MCF 10A (cell line): ENCODE measurements at regions not wholly inside any gene's neighbourhood (a gene's known extent, or its start where the extent isn't known, plus 50 kb on each side); places are given as distances from the start of the nearest gene placed in this dataset.
"Not testable (repeated sequence)": the region's sequence is repeated elsewhere in the genome, so short reads cannot be mapped to it uniquely, and the experiment has no call there.

Experiments
- BruUV-seq: library from RNA; stranded (reverse); fragments of 400-500 nt; replicated peaks from 2 replicates; lab custom pipeline; 2021; lab: Mats Ljungman, UMichigan
- CTCF ChIA-PET: fragments of 300-600 bp; sonication (Branson Sonifier 250); formaldehyde crosslinking; extraction: SDS; loops from one replicate; lab custom pipeline; 2021; ENCODE audit warnings: antibody characterized with exemption, inconsistent platforms; lab: Yijun Ruan, JAX
- POLR2A ChIA-PET: fragments of 300-600, 350-650 bp; sonication (Branson Sonifier 250); formaldehyde crosslinking; extraction: SDS; loops from one replicate; lab custom pipeline; 2020; ENCODE audit warnings: antibody characterized with exemption, inconsistent platforms; lab: Yijun Ruan, JAX
- DNase-seq: peaks from one replicate; pipeline ENCODE4 v3.0.0-alpha.2; 2018; ENCODE audit not compliant: unreplicated experiment
- H3K27ac Mint-ChIP-seq: one replicate; pipeline ENCODE4 v1.8.0; 2022; ENCODE audit warnings: mild to moderate bottlenecking, low read depth, mixed read lengths; ENCODE audit not compliant: unreplicated experiment
- H3K27me3 Mint-ChIP-seq: one replicate; pipeline ENCODE4 v1.8.0; 2022; ENCODE audit warnings: mixed read lengths; ENCODE audit not compliant: insufficient read depth, unreplicated experiment
- H3K36me3 Mint-ChIP-seq: one replicate; pipeline ENCODE4 v1.8.0; 2022; ENCODE audit warnings: mild to moderate bottlenecking, moderate library complexity, mixed read lengths; ENCODE audit not compliant: insufficient read depth, unreplicated experiment
- H3K4me1 Mint-ChIP-seq: one replicate; pipeline ENCODE4 v1.8.0; 2022; ENCODE audit warnings: mixed read lengths; ENCODE audit not compliant: insufficient read depth, unreplicated experiment
- H3K4me3 Mint-ChIP-seq: one replicate; pipeline ENCODE4 v1.8.0; 2022; ENCODE audit warnings: mild to moderate bottlenecking, moderate library complexity, mixed read lengths; ENCODE audit not compliant: unreplicated experiment
- H3K9me3 Mint-ChIP-seq: one replicate; pipeline ENCODE4 v1.8.0; 2022; ENCODE audit warnings: mixed read lengths; ENCODE audit not compliant: unreplicated experiment
- CTCF ChIP-seq: fragments of 200-600 bp; IDR thresholded peaks from one replicate; pipeline ENCODE4 v1.8.0; 2022; ENCODE audit warnings: antibody characterized with exemption, mild to moderate bottlenecking; ENCODE audit not compliant: unreplicated experiment
- intact Hi-C: fragments of 100-400 bp; cut with micrococcal nuclease; formaldehyde crosslinking; loops from 2 replicates; pipeline ENCODE4 v1.14.1; 2022

DNA sequence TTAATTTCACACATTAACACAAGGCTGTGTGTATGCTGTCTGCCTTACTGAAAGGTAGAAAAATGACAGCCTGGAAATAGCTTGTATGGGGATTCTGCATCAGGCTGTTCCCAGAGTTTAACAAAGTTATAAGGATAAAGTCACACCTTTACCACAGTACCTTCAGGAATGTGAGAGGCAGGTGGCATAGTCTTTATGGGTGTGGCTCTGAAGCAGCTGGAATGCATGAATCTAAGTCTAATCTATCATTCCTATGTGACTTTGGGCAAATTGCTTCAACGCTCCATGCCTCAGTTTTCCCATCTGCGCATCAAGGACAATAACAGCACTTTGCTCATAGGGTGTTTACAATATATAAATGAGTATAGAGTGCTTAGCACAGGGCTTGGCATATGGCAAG is 84.2 kb upstream of the EGFL6 start:
- no peak for DNase-seq
- Mint-ChIP-seq H3K27ac (peak overlapping the region; percentile 6), H3K36me3 (no peaks in the 10 kb centered on the region), H3K27me3 (peaks cover 14% of the 10 kb centered on the region), H3K4me3 (no peak overlapping the region), H3K9me3 (no peaks in the 10 kb centered on the region), H3K4me1 (peaks cover 36% of the 10 kb centered on the region)
- ChIA-PET CTCF (interaction anchor here (0.6 to 2.6 kb wide), 5 partner anchors 22 to 584 kb away, joined by 3 to 31 read pairs (median 4); no protein-coding TSS in a partner anchor), POLR2A (interaction anchor here (0.6 to 1.3 kb wide), 2 partner anchors 49 to 53 kb away, joined by 3 to 4 read pairs; no protein-coding TSS in a partner anchor)
- no TSS peak for BruUV-seq
- intact Hi-C loops, result loop anchor here (5.0 kb wide), 2 partner anchors 108 to 203 kb away; no protein-coding TSS in a partner anchor
- no peak for TF ChIP-seq CTCF

GRCh38 chrX:13483773-13484172 is 85.6 kb upstream of the EGFL6 start:
- H3K27me3 Mint-ChIP-seq, result peaks cover 28% of the 10 kb centered on the region
- CTCF ChIA-PET, result interaction anchor here (0.6 to 2.6 kb wide), 2 partner anchors 538 to 713 kb away, joined by 3 to 31 read pairs; no protein-coding TSS in a partner anchor
- no peak for TF ChIP-seq CTCF
- peaks cover 24% of the 10 kb centered on the region for H3K4me1 Mint-ChIP-seq
- H3K4me3 Mint-ChIP-seq, result no peak overlapping the region
- no peak for DNase-seq
- H3K36me3 Mint-ChIP-seq, result no peaks in the 10 kb centered on the region
- intact Hi-C loops, result no loop called here
- H3K9me3 Mint-ChIP-seq, result no peaks in the 10 kb centered on the region
- H3K27ac Mint-ChIP-seq, result no peak overlapping the region
- POLR2A ChIA-PET, result interaction anchor here (0.9 kb wide), 1 partner anchor 130 kb away, joined by 3 read pairs; no protein-coding TSS in a partner anchor
- BruUV-seq, result no TSS peak

DNA sequence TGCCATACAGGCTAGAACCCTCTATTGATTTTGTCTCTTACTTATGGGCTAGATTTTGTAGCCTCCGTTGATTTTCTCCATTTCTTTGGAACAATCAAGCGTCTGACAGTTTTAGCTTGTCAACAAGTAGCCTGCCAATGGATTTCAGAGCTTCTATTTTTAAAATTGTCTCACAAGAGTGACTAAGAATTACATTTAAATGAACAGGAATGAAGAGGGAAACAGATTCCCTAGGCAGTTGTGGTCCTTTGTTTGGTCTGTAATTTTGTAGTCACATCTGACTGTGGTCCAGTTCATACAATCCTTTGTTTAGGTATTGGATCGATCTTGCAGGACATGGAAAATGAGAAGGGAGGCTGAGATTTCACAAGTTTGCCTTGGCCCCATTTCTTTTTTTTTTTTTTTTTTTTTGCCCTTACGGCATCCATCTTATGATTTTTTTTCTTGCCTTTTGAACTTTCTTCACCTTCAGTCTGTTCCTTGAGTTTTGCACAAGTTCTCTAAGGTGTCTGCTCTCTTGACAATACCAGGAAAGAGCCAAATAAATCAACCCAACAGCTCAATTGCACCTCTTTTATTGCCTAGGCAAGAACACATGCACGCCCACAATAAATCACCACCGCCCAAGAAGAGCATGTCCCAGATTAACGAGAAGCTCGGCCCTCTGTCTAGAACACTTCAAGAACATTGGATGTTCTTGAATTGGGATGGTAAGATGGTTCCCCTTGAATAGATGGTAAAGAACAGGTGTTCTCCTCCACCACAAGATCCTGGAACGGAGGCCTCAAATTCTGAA is 86.5 kb upstream of the EGFL6 start:
- no TSS peak for BruUV-seq
- intact Hi-C loops, result no loop called here
- Mint-ChIP-seq H3K27me3 (peaks cover 35% of the 10 kb centered on the region), H3K36me3 (no peaks in the 10 kb centered on the region), H3K4me1 (peaks cover 18% of the 10 kb centered on the region), H3K9me3 (no peaks in the 10 kb centered on the region), H3K27ac (no peak overlapping the region), H3K4me3 (no peak overlapping the region)
- POLR2A ChIA-PET, result interaction anchor here (0.8 kb wide), 1 partner anchor 11 kb away, joined by 3 read pairs; no protein-coding TSS in a partner anchor
- no peak for TF ChIP-seq CTCF
- CTCF ChIA-PET, result interaction anchor here (0.5 to 2.6 kb wide), 3 partner anchors 537 kb away, joined by 3 to 31 read pairs (median 4); no protein-coding TSS in a partner anchor
- no peak for DNase-seq

GRCh38 chrX:13480780-13481179 is 88.6 kb upstream of the EGFL6 start:
- BruUV-seq, H3K4me3 Mint-ChIP-seq, H3K36me3 Mint-ChIP-seq, H3K4me1 Mint-ChIP-seq, H3K9me3 Mint-ChIP-seq, POLR2A ChIA-PET, CTCF ChIA-PET, H3K27ac Mint-ChIP-seq, DNase-seq: not testable (repeated sequence)
- intact Hi-C loops, result loop anchor here (1.0 kb wide), 1 partner anchor 21 kb away; no protein-coding TSS in a partner anchor
- peaks cover 44% of the 10 kb centered on the region for H3K27me3 Mint-ChIP-seq
